Liver (tissue), 6 donors: ENCODE measurements at regions not wholly inside any gene's neighbourhood (a gene's known extent, or its start where the extent isn't known, plus 50 kb on each side); places are given as distances from the start of the nearest gene placed in this dataset.
"Not testable (repeated sequence)": the region's sequence is repeated elsewhere in the genome, so short reads cannot be mapped to it uniquely, and the experiment has no call there.

ENCODE experiments used
- DNase-seq: peaks from one replicate; pipeline ENCODE4 v3.0.0-alpha.2; 2017; ENCODE audit warnings: low spot score
- H3K27ac ChIP-seq, 2 donors: one replicate each; pipeline ENCODE4 v1.7.0; 2013; ENCODE audit warnings: inconsistent platforms in 2 of 2, low read length in 2 of 2, control low read depth in 1 of 2, low read depth in 1 of 2, mild to moderate bottlenecking in 1 of 2
- H3K27me3 ChIP-seq, 4 donors: one replicate each; pipeline versions ENCODE4 v1.6.1 to v1.7.0; 2013; ENCODE audit warnings: low read length in 3 of 4, inconsistent platforms in 1 of 4, mild to moderate bottlenecking in 1 of 4, moderate library complexity in 1 of 4; ENCODE audit not compliant: control insufficient read depth in 4 of 4, insufficient read depth in 4 of 4
- H3K36me3 ChIP-seq, 4 donors: one replicate each; pipeline versions ENCODE4 v1.6.1 to v1.7.0; 2013; ENCODE audit warnings: low read length in 3 of 4, mild to moderate bottlenecking in 3 of 4, low read depth in 1 of 4, moderate library complexity in 1 of 4; ENCODE audit not compliant: control insufficient read depth in 4 of 4, insufficient read depth in 3 of 4
- H3K4me1 ChIP-seq, 4 donors: one replicate each; pipeline versions ENCODE4 v1.6.1 to v1.7.0; 2013; ENCODE audit warnings: low read length in 3 of 4, mild to moderate bottlenecking in 3 of 4, moderate library complexity in 1 of 4; ENCODE audit not compliant: control insufficient read depth in 4 of 4, insufficient read depth in 4 of 4
- H3K4me3 ChIP-seq, 3 donors: one replicate each; pipeline versions ENCODE4 v1.6.1 to v1.7.0; 2013; ENCODE audit warnings: low read length in 3 of 3, control low read depth in 1 of 3, low read depth in 1 of 3, mild to moderate bottlenecking in 1 of 3
- H3K9ac ChIP-seq, 2 donors: one replicate each; pipeline ENCODE4 v1.7.0; 2013; ENCODE audit warnings: low read length in 2 of 2, mild to moderate bottlenecking in 2 of 2, moderate library complexity in 2 of 2, control low read depth in 1 of 2, low read depth in 1 of 2
- H3K9me3 ChIP-seq, 4 donors: one replicate each; pipeline versions ENCODE4 v1.6.1 to v1.7.0; 2013; ENCODE audit warnings: low read length in 3 of 4; ENCODE audit not compliant: control insufficient read depth in 4 of 4
- WGBS: extraction: QIAGEN DNeasy Blood & Tissue Kit; methylation state at CpG from one replicate; pipeline ENCODE4 v1.1.7; 2013; 5-methylcytosine and 5-hydroxymethylcytosine counted together
- donor health status: healthy.
- donor health status: healthy.
- donor health status: healthy.

DNA sequence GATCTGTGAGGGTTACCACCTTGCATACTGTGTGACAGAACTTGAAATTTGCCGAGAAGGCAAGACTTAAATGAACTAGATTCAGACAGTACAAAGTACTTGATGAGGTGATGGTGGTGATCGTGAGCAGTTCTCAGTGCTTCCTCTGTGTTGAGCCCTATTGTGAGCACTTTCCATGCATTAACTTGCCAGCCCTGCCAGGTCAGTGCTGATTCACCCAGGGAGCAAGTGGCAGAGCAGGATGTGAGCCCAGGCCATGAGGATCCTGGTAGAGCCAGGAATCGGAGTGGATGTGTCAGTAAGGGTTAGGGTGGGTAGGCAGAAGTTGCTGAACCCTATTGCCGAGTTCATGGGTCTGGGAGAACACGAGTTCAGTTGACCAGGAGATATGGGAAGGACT lies 4545.7 kb upstream of the TPTE start:
- not testable (repeated sequence) for H3K27me3 ChIP-seq, H3K4me1 ChIP-seq, DNase-seq, H3K27ac ChIP-seq, H3K36me3 ChIP-seq, H3K9me3 ChIP-seq, H3K9ac ChIP-seq, H3K4me3 ChIP-seq
- WGBS = no CpG with 5 or more reads among the region's 5 CpGs

DNA sequence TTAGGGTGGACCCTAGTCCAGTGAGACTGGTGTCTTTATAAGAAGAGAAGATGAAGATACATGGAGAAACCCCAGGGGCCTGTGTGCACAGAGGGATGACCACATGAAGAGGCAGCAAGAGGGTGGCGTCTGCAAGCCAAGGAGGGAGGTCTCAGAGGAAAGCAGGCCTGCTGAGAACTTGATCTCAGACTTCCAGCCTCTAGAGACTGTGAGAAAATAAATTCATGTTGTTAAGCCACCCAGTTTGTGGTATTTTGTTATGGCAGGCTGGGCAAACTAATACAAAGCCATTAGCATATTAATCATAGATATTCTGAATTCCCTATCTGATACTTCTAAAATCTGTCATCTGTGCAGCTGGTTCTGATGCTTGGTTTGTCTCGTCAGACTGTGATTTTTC lies 4523.8 kb upstream of the TPTE start:
- H3K4me1 ChIP-seq, H3K9ac ChIP-seq, H3K4me3 ChIP-seq, H3K36me3 ChIP-seq, H3K27ac ChIP-seq, H3K27me3 ChIP-seq, DNase-seq, H3K9me3 ChIP-seq: not testable (repeated sequence)
- WGBS = no CpG with 5 or more reads among the region's 2 CpGs

GRCh38 chr21:6015422-6016057 lies 4505.8 kb upstream of the TPTE start:
- not testable (repeated sequence) for DNase-seq, H3K9me3 ChIP-seq
- WGBS = no CpG with 5 or more reads among the region's 7 CpGs

DNA sequence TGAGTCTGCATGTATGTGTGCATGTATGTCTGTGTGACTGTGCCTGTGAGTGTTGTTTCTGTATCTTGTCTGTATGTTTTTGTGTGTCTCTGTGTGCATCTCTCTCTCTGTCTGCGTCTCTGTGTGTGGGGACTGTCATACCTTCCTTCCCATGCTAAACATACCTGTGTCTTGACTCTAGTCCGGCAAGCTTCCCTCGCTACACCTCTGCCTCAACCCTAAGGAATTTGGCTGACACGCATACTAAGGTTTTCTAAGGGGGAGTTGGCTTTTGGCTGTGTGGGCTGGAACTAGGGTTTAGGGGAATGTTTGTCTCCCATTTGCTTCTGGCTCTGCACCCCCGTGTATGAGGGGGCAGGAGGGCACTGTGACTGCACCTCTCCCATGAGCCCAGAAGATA lies 4500.9 kb upstream of the TPTE start:
- not testable (repeated sequence) for H3K9ac ChIP-seq, H3K27me3 ChIP-seq, H3K9me3 ChIP-seq, H3K36me3 ChIP-seq, H3K4me1 ChIP-seq, H3K27ac ChIP-seq, DNase-seq, H3K4me3 ChIP-seq
- WGBS = no CpG with 5 or more reads among the region's 5 CpGs

More at GRCh38 chr21:6015422-6016057, 4505.8 kb upstream of the TPTE start:
- not testable (repeated sequence) for H3K27ac ChIP-seq, H3K36me3 ChIP-seq, H3K4me3 ChIP-seq, H3K9ac ChIP-seq, H3K4me1 ChIP-seq, H3K27me3 ChIP-seq

- not testable (repeated sequence) for H3K27me3 ChIP-seq, H3K4me1 ChIP-seq, H3K9ac ChIP-seq, DNase-seq, H3K4me3 ChIP-seq, H3K9me3 ChIP-seq, H3K27ac ChIP-seq, H3K36me3 ChIP-seq
- no CpG with 5 or more reads among the region's 10 CpGs for WGBS
These were observed 4500.2 kb upstream of the TPTE start for GRCh38 chr21:6020953-6021716.

- not testable (repeated sequence) for H3K9ac ChIP-seq, DNase-seq, H3K4me1 ChIP-seq, H3K36me3 ChIP-seq, H3K4me3 ChIP-seq, H3K27me3 ChIP-seq, H3K27ac ChIP-seq, H3K9me3 ChIP-seq
- no CpG with 5 or more reads among the region's 4 CpGs for WGBS
These were observed 4499.6 kb upstream of the TPTE start for GRCh38 chr21:6021717-6022270.

DNA sequence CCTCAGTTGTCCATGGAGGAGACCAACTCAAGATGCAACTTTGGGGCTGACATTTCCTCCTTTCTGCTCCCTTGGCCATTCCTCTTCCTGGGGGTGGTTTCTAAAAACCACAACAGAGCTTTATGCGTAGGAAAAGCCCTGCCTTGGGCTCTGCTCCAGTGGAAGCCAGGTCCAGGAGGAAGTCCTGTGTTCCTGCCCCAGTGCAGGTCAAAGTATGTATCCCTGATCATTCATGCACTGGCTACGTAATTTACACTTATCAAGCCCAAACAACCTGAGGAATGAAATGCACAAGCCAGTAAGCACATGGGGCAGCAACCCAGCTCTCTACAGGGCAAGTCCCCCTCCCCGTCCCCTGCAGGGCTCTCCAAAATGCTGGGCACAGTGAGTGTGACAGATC lies 4498.1 kb upstream of the TPTE start:
- WGBS = no CpG with 5 or more reads among the region's 3 CpGs
- not testable (repeated sequence) for DNase-seq

GRCh38 chr21:6025139-6025538 lies 4496.2 kb upstream of the TPTE start:
- H3K27me3 ChIP-seq, DNase-seq, H3K4me3 ChIP-seq, H3K9ac ChIP-seq, H3K9me3 ChIP-seq, H3K27ac ChIP-seq, H3K36me3 ChIP-seq, H3K4me1 ChIP-seq: not testable (repeated sequence)
- WGBS = no CpG with 5 or more reads among the region's 3 CpGs

More for the DNA sequence above, 4498.1 kb upstream of the TPTE start:
- H3K27me3 ChIP-seq, H3K4me3 ChIP-seq, H3K27ac ChIP-seq, H3K36me3 ChIP-seq, H3K9me3 ChIP-seq, H3K9ac ChIP-seq, H3K4me1 ChIP-seq: not testable (repeated sequence)
